ENCODE measurements at regions not wholly inside any gene's neighbourhood (a gene's known extent, or its start where the extent isn't known, plus 50 kb on each side); places are given as distances from the start of the nearest gene placed in this dataset.

- H3K27me3 ChIP-seq (ENCODE audit: insufficient read depth, low read length, poor library complexity, severe bottlenecking): no peaks in the 10 kb centered on the region
- no peak overlapping the region for H3K4me2 ChIP-seq (ENCODE audit: low read depth, low read length, poor library complexity, severe bottlenecking)
- no peaks in the 10 kb centered on the region for H3F3A ChIP-seq (ENCODE audit: low read depth)
- H3K4me3 ChIP-seq (ENCODE audit: low read length, poor library complexity, severe bottlenecking): no peak overlapping the region
- no peak overlapping the region for H2AFZ ChIP-seq (ENCODE audit: low read length)
- H3K9me2 ChIP-seq (replicated peaks; ENCODE audit: low read depth, low read length): no peaks in the 10 kb centered on the region
- no peaks in the 10 kb centered on the region for H3K36me3 ChIP-seq (ENCODE audit: insufficient read depth, low read length)
- H4K20me1 ChIP-seq (ENCODE audit: insufficient read depth, low read length, poor library complexity, severe bottlenecking): no peaks in the 10 kb centered on the region
- H3K9me3 ChIP-seq (ENCODE audit: insufficient read depth, low read depth, low read length): no peaks in the 10 kb centered on the region
- no peak overlapping the region for H3K9ac ChIP-seq (ENCODE audit: low read depth, low read length, poor library complexity, severe bottlenecking)
- TF ChIP-seq, protein P1, sequence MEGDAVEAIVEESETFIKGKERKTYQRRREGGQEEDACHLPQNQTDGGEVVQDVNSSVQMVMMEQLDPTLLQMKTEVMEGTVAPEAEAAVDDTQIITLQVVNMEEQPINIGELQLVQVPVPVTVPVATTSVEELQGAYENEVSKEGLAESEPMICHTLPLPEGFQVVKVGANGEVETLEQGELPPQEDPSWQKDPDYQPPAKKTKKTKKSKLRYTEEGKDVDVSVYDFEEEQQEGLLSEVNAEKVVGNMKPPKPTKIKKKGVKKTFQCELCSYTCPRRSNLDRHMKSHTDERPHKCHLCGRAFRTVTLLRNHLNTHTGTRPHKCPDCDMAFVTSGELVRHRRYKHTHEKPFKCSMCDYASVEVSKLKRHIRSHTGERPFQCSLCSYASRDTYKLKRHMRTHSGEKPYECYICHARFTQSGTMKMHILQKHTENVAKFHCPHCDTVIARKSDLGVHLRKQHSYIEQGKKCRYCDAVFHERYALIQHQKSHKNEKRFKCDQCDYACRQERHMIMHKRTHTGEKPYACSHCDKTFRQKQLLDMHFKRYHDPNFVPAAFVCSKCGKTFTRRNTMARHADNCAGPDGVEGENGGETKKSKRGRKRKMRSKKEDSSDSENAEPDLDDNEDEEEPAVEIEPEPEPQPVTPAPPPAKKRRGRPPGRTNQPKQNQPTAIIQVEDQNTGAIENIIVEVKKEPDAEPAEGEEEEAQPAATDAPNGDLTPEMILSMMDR (conservative IDR thresholded peaks at IDR 0.05; ENCODE audit: low read length): no peak
- no peak for TF ChIP-seq EZH2phosphoT487 (IDR thresholded peaks at IDR 0.05; ENCODE audit: borderline replicate concordance)
- no peaks in the 10 kb centered on the region for H3K79me2 ChIP-seq (ENCODE audit: insufficient read depth, low read length)
- no peaks in the 10 kb centered on the region for H3K4me1 ChIP-seq (ENCODE audit: insufficient read depth, low read length, poor library complexity, severe bottlenecking)
These were observed 121.8 kb downstream of the NSG2 start for GRCh38 chr5:174167080-174167910.

- H3K27me3 ChIP-seq (ENCODE audit: insufficient read depth, low read length, poor library complexity, severe bottlenecking): no peaks in the 10 kb centered on the region
- no peaks in the 10 kb centered on the region for H3K4me1 ChIP-seq (ENCODE audit: insufficient read depth, low read length, poor library complexity, severe bottlenecking)
These were observed 126.6 kb downstream of the NSG2 start for GRCh38 chr5:174172152-174172551.

DNA sequence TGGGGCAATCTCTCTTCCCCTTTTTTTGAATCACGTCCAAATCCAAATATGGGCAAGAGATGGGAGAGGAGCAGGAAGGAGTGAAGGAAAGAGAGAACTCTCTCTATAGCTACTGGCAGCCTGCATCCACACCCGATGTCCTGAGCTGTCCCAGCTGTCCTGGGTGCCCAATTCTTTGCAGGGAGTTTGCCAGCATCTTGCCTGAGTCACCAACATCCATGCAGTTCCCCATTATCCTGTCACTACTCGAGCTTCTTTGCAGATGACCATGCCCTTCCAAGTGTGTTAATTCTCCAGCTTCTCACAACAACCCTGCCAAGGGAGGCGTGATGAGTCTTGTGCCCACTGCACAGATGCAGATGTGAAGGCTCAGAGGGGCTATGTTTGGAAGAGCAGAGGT lies 127.1 kb downstream of the NSG2 start:
- Histone ChIP-seq H2AFZ (ENCODE audit: low read length) (no peak overlapping the region), H3K9me3 (ENCODE audit: insufficient read depth, low read depth, low read length) (no peaks in the 10 kb centered on the region), H3K9me2 (replicated peaks; ENCODE audit: low read depth, low read length) (no peaks in the 10 kb centered on the region), H3F3A (ENCODE audit: low read depth) (no peaks in the 10 kb centered on the region), H3K36me3 (ENCODE audit: insufficient read depth, low read length) (no peaks in the 10 kb centered on the region), H3K4me2 (ENCODE audit: low read depth, low read length, poor library complexity, severe bottlenecking) (no peak overlapping the region), H3K27me3 (ENCODE audit: insufficient read depth, low read length, poor library complexity, severe bottlenecking) (no peaks in the 10 kb centered on the region), H4K20me1 (ENCODE audit: insufficient read depth, low read length, poor library complexity, severe bottlenecking) (no peaks in the 10 kb centered on the region), H3K4me3 (ENCODE audit: low read length, poor library complexity, severe bottlenecking) (no peak overlapping the region), H3K9ac (ENCODE audit: low read depth, low read length, poor library complexity, severe bottlenecking) (no peak overlapping the region), H3K4me1 (ENCODE audit: insufficient read depth, low read length, poor library complexity, severe bottlenecking) (no peaks in the 10 kb centered on the region), H3K79me2 (ENCODE audit: insufficient read depth, low read length) (no peaks in the 10 kb centered on the region)
- TF ChIP-seq, protein P1 (conservative IDR thresholded peaks at IDR 0.05; ENCODE audit: low read length): no peak
- TF ChIP-seq EZH2phosphoT487 (IDR thresholded peaks at IDR 0.05; ENCODE audit: borderline replicate concordance): no peak

More at GRCh38 chr5:174172152-174172551, 126.6 kb downstream of the NSG2 start:
- no peaks in the 10 kb centered on the region for H3K36me3 ChIP-seq (ENCODE audit: insufficient read depth, low read length)
- no peak overlapping the region for H2AFZ ChIP-seq (ENCODE audit: low read length)
- H4K20me1 ChIP-seq (ENCODE audit: insufficient read depth, low read length, poor library complexity, severe bottlenecking): no peaks in the 10 kb centered on the region
- TF ChIP-seq, protein P1 (conservative IDR thresholded peaks at IDR 0.05; ENCODE audit: low read length): no peak
- no peak for TF ChIP-seq EZH2phosphoT487 (IDR thresholded peaks at IDR 0.05; ENCODE audit: borderline replicate concordance)
- H3K79me2 ChIP-seq (ENCODE audit: insufficient read depth, low read length): no peaks in the 10 kb centered on the region
- H3K9me3 ChIP-seq (ENCODE audit: insufficient read depth, low read depth, low read length): no peaks in the 10 kb centered on the region
- H3K4me2 ChIP-seq (ENCODE audit: low read depth, low read length, poor library complexity, severe bottlenecking): no peak overlapping the region
- no peak overlapping the region for H3K9ac ChIP-seq (ENCODE audit: low read depth, low read length, poor library complexity, severe bottlenecking)
- H3K9me2 ChIP-seq (replicated peaks; ENCODE audit: low read depth, low read length): no peaks in the 10 kb centered on the region
- H3F3A ChIP-seq (ENCODE audit: low read depth): no peaks in the 10 kb centered on the region
- H3K4me3 ChIP-seq (ENCODE audit: low read length, poor library complexity, severe bottlenecking): no peak overlapping the region

Data from Loucy (cell line).